GM13976 (cell line): ENCODE measurements at regions not wholly inside any gene's neighbourhood (a gene's known extent, or its start where the extent isn't known, plus 50 kb on each side); places are given as distances from the start of the nearest gene placed in this dataset.
A peak's percentile ranks its signal among the peaks of the same experiment; 100 is the strongest.

Source experiments
- DNase-seq: peaks from one replicate; pipeline ENCODE4 v3.0.0; 2012; ENCODE audit warnings: low spot score
- CTCF ChIP-seq: IDR thresholded peaks from 2 replicates; pipeline ENCODE4 v1.5.1; 2012; ENCODE audit warnings: borderline replicate concordance, mild to moderate bottlenecking; ENCODE audit not compliant: insufficient read depth; ENCODE audit errors: extremely low read depth, missing control alignments, control extremely low read depth
- in situ Hi-C: fragments of 300-500 bp; cut with MboI; formaldehyde crosslinking; loops from one replicate; pipeline ENCODE4 v1.12.0; 2022; ENCODE audit warnings: low sequenced_read_pairs, mixed read lengths, inconsistent platforms; ENCODE audit not compliant: unreplicated experiment

- no peak for DNase-seq
- TF ChIP-seq CTCF = no peak
- in situ Hi-C loops = loop anchor here (10.0 kb wide), 1 partner anchor 169 kb away; no protein-coding TSS in a partner anchor
Measured at GRCh38 chr1:9453375-9453774, 85.9 kb upstream of the SLC25A33 start.

GRCh38 chr1:9453779-9454418 is 85.4 kb upstream of the SLC25A33 start:
- DNase-seq = no peak
- in situ Hi-C loops = loop anchor here (10.0 kb wide), 1 partner anchor 169 kb away; no protein-coding TSS in a partner anchor
- TF ChIP-seq CTCF = no peak

GRCh38 chr1:9454494-9455066 is 84.7 kb upstream of the SLC25A33 start:
- no peak for DNase-seq
- in situ Hi-C loops = loop anchor here (10.0 kb wide), 1 partner anchor 170 kb away; no protein-coding TSS in a partner anchor
- no peak for TF ChIP-seq CTCF

- peak; percentile 78 for TF ChIP-seq CTCF
- peak; percentile 86 for DNase-seq
- in situ Hi-C loops = loop anchor here (10.0 kb wide), 1 partner anchor 171 kb away; no protein-coding TSS in a partner anchor
Measured at GRCh38 chr1:9455487-9456234, 83.6 kb upstream of the SLC25A33 start.

- no peak for DNase-seq
- in situ Hi-C loops = loop anchor here (10.0 kb wide), 1 partner anchor 172 kb away; no protein-coding TSS in a partner anchor
- TF ChIP-seq CTCF = no peak
Measured at GRCh38 chr1:9456833-9457232, 82.4 kb upstream of the SLC25A33 start.

- no peak for TF ChIP-seq CTCF
- DNase-seq = no peak
- in situ Hi-C loops = loop anchor here (10.0 kb wide), 1 partner anchor 175 kb away; no protein-coding TSS in a partner anchor
Measured at GRCh38 chr1:9459816-9460407, 79.4 kb upstream of the SLC25A33 start.
